ENCODE measurements at regions not wholly inside any gene's neighbourhood (a gene's known extent, or its start where the extent isn't known, plus 50 kb on each side); places are given as distances from the start of the nearest gene placed in this dataset.

DNA sequence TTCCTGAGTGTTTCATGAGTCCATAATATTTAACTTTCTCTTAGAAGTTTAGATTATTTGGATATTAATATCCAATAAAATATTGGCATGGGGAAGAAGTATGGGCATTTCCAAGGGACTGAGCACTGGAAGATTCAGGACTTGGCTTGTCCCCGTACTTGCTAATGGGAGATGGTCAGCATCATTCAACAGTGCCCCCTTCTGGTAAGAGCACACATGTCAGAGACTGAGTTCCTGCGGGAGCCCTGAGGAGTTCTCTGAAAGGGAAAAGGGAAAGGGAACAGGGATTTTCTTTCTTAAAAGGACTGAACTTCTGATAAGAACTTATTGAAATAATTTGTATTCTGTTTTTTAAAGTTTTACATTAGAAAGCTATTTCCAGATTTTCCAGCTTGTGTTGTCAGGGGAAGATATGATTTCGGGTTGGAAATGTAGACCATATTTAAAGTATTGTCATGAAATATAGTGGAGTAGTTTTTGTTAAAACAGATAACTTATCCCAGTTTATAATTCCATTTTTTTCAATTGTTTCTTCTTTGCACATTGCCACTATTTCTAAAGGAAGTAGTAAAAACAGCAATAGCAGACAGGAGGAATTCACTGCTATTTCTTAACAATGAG is 59.8 kb upstream of the C12orf71 start:
- TF ChIP-seq, protein P1, sequence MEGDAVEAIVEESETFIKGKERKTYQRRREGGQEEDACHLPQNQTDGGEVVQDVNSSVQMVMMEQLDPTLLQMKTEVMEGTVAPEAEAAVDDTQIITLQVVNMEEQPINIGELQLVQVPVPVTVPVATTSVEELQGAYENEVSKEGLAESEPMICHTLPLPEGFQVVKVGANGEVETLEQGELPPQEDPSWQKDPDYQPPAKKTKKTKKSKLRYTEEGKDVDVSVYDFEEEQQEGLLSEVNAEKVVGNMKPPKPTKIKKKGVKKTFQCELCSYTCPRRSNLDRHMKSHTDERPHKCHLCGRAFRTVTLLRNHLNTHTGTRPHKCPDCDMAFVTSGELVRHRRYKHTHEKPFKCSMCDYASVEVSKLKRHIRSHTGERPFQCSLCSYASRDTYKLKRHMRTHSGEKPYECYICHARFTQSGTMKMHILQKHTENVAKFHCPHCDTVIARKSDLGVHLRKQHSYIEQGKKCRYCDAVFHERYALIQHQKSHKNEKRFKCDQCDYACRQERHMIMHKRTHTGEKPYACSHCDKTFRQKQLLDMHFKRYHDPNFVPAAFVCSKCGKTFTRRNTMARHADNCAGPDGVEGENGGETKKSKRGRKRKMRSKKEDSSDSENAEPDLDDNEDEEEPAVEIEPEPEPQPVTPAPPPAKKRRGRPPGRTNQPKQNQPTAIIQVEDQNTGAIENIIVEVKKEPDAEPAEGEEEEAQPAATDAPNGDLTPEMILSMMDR (IDR thresholded peaks at IDR 0.05; ENCODE audit: low read length) = peak; percentile 94
- no peak for TF ChIP-seq EZH2 (IDR thresholded peaks at IDR 0.05; ENCODE audit: borderline replicate concordance, low read length)

Data from OCI-LY1 (cell line).